B cell (primary cell): ENCODE measurements at regions not wholly inside any gene's neighbourhood (a gene's known extent, or its start where the extent isn't known, plus 50 kb on each side); places are given as distances from the start of the nearest gene placed in this dataset.

Source experiments
- CTCF ChIP-seq: fragments of 200-600 bp; IDR thresholded peaks from one replicate; pipeline ENCODE4 v1.8.0; 2022; ENCODE audit warnings: antibody characterized with exemption, mild to moderate bottlenecking
- EZH2 ChIP-seq: IDR thresholded peaks from 2 replicates; pipeline ENCODE4 v1.6.1; 2012; ENCODE audit warnings: borderline replicate concordance, low read depth, mild to moderate bottlenecking, moderate library complexity, low read length; ENCODE audit not compliant: insufficient read depth, poor library complexity, severe bottlenecking

GRCh38 chr7:152949253-152949652, 189.7 kb downstream of the ACTR3B start:
- TF ChIP-seq CTCF (no peak), EZH2 (no peak)
